Panc1 (cell line): ENCODE measurements at regions not wholly inside any gene's neighbourhood (a gene's known extent, or its start where the extent isn't known, plus 50 kb on each side); places are given as distances from the start of the nearest gene placed in this dataset.

ENCODE experiments used
- REST ChIP-seq, 2 experiments: IDR thresholded peaks; 2 replicates each; pipeline ENCODE4 v1.6.1; 2011 to 2012; ENCODE audit warnings: low read depth in 2 of 2, control low read depth in 1 of 2, low read length in 1 of 2, mild to moderate bottlenecking in 1 of 2, moderate library complexity in 1 of 2; ENCODE audit not compliant: insufficient read depth in 1 of 2
- TF ChIP-seq, protein P1 (sequence below): fragments of 450-650 bp; IDR thresholded peaks from 2 replicates; pipeline ENCODE4 v1.5.1; 2017; ENCODE audit warnings: mild to moderate bottlenecking

- TF ChIP-seq, protein P1, sequence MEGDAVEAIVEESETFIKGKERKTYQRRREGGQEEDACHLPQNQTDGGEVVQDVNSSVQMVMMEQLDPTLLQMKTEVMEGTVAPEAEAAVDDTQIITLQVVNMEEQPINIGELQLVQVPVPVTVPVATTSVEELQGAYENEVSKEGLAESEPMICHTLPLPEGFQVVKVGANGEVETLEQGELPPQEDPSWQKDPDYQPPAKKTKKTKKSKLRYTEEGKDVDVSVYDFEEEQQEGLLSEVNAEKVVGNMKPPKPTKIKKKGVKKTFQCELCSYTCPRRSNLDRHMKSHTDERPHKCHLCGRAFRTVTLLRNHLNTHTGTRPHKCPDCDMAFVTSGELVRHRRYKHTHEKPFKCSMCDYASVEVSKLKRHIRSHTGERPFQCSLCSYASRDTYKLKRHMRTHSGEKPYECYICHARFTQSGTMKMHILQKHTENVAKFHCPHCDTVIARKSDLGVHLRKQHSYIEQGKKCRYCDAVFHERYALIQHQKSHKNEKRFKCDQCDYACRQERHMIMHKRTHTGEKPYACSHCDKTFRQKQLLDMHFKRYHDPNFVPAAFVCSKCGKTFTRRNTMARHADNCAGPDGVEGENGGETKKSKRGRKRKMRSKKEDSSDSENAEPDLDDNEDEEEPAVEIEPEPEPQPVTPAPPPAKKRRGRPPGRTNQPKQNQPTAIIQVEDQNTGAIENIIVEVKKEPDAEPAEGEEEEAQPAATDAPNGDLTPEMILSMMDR, result no peak
- no peak for TF ChIP-seq REST (IDR thresholded peaks at IDR 0.05; ENCODE audit: insufficient read depth in 1 of 2, low read depth in 2 of 2, low read length in 1 of 2)
These were observed 480.7 kb upstream of the DPPA4 start for GRCh38 chr3:109818081-109818480.
